ENCODE measurements at regions not wholly inside any gene's neighbourhood (a gene's known extent, or its start where the extent isn't known, plus 50 kb on each side); places are given as distances from the start of the nearest gene placed in this dataset.

DNA sequence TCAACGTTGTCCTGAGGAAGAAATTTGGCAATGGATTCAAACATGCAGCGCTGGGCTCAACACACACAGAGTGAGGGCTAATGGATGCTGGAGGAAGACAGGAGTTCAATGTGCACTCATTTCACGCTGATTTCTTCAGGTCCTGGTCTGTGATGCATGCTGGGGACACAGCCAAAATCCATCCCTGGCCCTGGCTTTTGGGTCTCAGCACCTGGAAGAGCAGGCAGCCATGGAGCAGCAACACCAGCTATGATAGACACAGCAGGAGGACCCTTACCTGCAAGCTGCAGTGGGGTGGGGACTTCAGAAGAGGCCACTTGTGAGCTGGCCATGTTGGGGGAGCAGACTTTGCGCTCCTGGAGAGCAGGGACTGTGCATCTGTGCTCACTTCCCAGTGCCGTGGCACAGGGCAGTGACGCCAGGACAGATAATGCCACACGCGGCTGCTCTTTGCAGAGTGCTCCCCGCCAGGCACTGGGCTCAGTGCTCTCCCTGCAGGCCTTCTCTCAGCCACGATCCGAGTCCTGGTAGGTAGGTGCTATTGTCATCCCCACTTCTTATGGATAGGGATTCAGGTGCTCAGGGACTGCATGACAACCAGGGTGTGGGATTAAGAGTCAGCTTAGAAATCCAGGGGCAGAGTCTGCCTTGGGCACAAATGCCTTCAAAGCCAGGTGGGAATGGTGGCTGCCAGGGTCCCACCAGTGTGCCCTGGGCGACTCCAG is 138.8 kb upstream of the UNC5B start:
- Histone ChIP-seq H3K9me3 (ENCODE audit: control insufficient read depth, low read depth, low read length) (no peaks in the 10 kb centered on the region), H3K27me3 (ENCODE audit: control insufficient read depth, extremely low read depth, insufficient read depth, low read length) (peaks cover 15% of the 10 kb centered on the region), H3K36me3 (ENCODE audit: control insufficient read depth in 2 of 2, extremely low read depth in 1 of 2, insufficient read depth in 2 of 2, low read length in 2 of 2) (no peaks in the 10 kb centered on the region), H3K27ac (ENCODE audit: control insufficient read depth, insufficient read depth, low read length) (no peak overlapping the region), H2AFZ (ENCODE audit: control insufficient read depth, low read length) (no peak overlapping the region), H3K79me2 (ENCODE audit: control insufficient read depth, insufficient read depth, low read length) (no peaks in the 10 kb centered on the region), H3K9ac (ENCODE audit: control insufficient read depth, extremely low read depth, insufficient read depth, low read length) (no peak overlapping the region), H3K9me1 (ENCODE audit: control insufficient read depth, extremely low read depth, insufficient read depth, low read length) (no peaks in the 10 kb centered on the region), H3K4me2 (ENCODE audit: control insufficient read depth, extremely low read depth, insufficient read depth, low read depth, low read length) (no peak overlapping the region), H4K20me1 (ENCODE audit: control insufficient read depth, extremely low read depth, insufficient read depth, low read length) (no peaks in the 10 kb centered on the region), H3K4me1 (ENCODE audit: control insufficient read depth, extremely low read depth, insufficient read depth, low read length) (peaks cover 37% of the 10 kb centered on the region), H3K4me3 (ENCODE audit: control insufficient read depth in 2 of 3, extremely low read depth in 1 of 3, insufficient read depth in 2 of 3, low read depth in 1 of 3, low read length in 3 of 3) (no peak overlapping the region)
- TF ChIP-seq EZH2 (IDR thresholded peaks at IDR 0.05; ENCODE audit: low read length), result no peak
- TF ChIP-seq, protein P1, sequence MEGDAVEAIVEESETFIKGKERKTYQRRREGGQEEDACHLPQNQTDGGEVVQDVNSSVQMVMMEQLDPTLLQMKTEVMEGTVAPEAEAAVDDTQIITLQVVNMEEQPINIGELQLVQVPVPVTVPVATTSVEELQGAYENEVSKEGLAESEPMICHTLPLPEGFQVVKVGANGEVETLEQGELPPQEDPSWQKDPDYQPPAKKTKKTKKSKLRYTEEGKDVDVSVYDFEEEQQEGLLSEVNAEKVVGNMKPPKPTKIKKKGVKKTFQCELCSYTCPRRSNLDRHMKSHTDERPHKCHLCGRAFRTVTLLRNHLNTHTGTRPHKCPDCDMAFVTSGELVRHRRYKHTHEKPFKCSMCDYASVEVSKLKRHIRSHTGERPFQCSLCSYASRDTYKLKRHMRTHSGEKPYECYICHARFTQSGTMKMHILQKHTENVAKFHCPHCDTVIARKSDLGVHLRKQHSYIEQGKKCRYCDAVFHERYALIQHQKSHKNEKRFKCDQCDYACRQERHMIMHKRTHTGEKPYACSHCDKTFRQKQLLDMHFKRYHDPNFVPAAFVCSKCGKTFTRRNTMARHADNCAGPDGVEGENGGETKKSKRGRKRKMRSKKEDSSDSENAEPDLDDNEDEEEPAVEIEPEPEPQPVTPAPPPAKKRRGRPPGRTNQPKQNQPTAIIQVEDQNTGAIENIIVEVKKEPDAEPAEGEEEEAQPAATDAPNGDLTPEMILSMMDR (optimal IDR thresholded peaks at IDR 0.05 in 1 of 3, IDR thresholded peaks at IDR 0.05 in 1 of 3, conservative IDR thresholded peaks at IDR 0.05 in 1 of 3; ENCODE audit: extremely low read depth in 1 of 3, insufficient read depth in 2 of 3, low read length in 3 of 3), result no peak
- dilution Hi-C loops (cut with MboI; ENCODE audit: extremely low pct_ligation_motif_present, low sequenced_read_pairs), result no loop called here
- FAIRE-seq (no peak), DNase-seq (ENCODE audit: low read depth, low spot score) (no peak)

DNA sequence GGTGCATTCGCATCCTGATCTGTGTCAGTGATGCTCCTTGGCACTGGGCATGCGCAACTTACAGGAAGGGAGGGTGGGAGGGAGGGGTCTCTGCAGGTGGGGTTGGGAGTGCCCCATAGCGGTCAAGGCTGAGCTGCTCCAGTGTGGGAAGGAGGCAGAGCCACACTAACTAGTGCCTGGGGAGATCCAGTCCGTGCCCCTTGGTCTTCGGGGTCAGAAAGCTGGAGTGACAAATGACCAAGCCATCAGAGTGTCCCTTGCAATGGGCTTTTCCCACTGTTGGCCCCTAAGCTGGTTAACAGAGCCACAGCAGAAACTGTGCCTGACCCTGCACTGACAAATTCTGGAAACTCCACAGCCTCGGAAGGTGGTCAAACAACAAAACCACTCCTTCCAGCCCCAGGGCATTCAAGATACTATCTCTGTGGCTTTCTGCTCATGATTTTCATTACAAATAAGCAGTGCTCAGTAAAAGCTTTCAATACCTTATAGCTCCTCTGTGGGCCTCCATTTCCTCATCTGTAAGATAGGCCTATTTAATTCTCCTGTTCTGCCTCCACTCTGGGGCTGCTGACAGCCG is 138.1 kb upstream of the UNC5B start:
- Histone ChIP-seq H3K4me3 (ENCODE audit: control insufficient read depth in 2 of 3, extremely low read depth in 1 of 3, insufficient read depth in 2 of 3, low read depth in 1 of 3, low read length in 3 of 3) (no peak overlapping the region), H3K9me1 (ENCODE audit: control insufficient read depth, extremely low read depth, insufficient read depth, low read length) (no peaks in the 10 kb centered on the region), H3K36me3 (ENCODE audit: control insufficient read depth in 2 of 2, extremely low read depth in 1 of 2, insufficient read depth in 2 of 2, low read length in 2 of 2) (no peaks in the 10 kb centered on the region), H3K4me1 (ENCODE audit: control insufficient read depth, extremely low read depth, insufficient read depth, low read length) (peaks cover 31% of the 10 kb centered on the region), H3K27me3 (ENCODE audit: control insufficient read depth, extremely low read depth, insufficient read depth, low read length) (peaks cover 15% of the 10 kb centered on the region), H2AFZ (ENCODE audit: control insufficient read depth, low read length) (no peak overlapping the region), H3K9me3 (ENCODE audit: control insufficient read depth, low read depth, low read length) (no peaks in the 10 kb centered on the region), H3K27ac (ENCODE audit: control insufficient read depth, insufficient read depth, low read length) (no peak overlapping the region), H3K4me2 (ENCODE audit: control insufficient read depth, extremely low read depth, insufficient read depth, low read depth, low read length) (peak overlapping the region; percentile 77), H3K79me2 (ENCODE audit: control insufficient read depth, insufficient read depth, low read length) (no peaks in the 10 kb centered on the region), H4K20me1 (ENCODE audit: control insufficient read depth, extremely low read depth, insufficient read depth, low read length) (no peaks in the 10 kb centered on the region), H3K9ac (ENCODE audit: control insufficient read depth, extremely low read depth, insufficient read depth, low read length) (no peak overlapping the region)
- no peak for TF ChIP-seq EZH2 (IDR thresholded peaks at IDR 0.05; ENCODE audit: low read length)
- TF ChIP-seq, protein P1 (optimal IDR thresholded peaks at IDR 0.05 in 1 of 3, IDR thresholded peaks at IDR 0.05 in 1 of 3, conservative IDR thresholded peaks at IDR 0.05 in 1 of 3; ENCODE audit: extremely low read depth in 1 of 3, insufficient read depth in 2 of 3, low read length in 3 of 3), result no peak
- DNase-seq (ENCODE audit: low read depth, low spot score), result peak; percentile 28
- peak; percentile 5 for FAIRE-seq
- dilution Hi-C loops (cut with MboI; ENCODE audit: extremely low pct_ligation_motif_present, low sequenced_read_pairs), result no loop called here

Data from keratinocyte (primary cell).